PC-9 (cell line): ENCODE measurements at regions not wholly inside any gene's neighbourhood (a gene's known extent, or its start where the extent isn't known, plus 50 kb on each side); places are given as distances from the start of the nearest gene placed in this dataset.

Experiments used
- EZH2 ChIP-seq: fragments of 200-600 bp; sonication (generic); IDR thresholded peaks from 2 replicates; pipeline ENCODE4 v1.8.0; 2017; ENCODE audit warnings: antibody characterized with exemption, low read depth
- TF ChIP-seq, protein P1 (sequence below): fragments of 200-600 bp; sonication (generic); conservative IDR thresholded peaks from 2 replicates; pipeline ENCODE4 v1.6.1; 2017; ENCODE audit warnings: mixed run types, antibody characterized with exemption, mild to moderate bottlenecking, moderate library complexity

DNA sequence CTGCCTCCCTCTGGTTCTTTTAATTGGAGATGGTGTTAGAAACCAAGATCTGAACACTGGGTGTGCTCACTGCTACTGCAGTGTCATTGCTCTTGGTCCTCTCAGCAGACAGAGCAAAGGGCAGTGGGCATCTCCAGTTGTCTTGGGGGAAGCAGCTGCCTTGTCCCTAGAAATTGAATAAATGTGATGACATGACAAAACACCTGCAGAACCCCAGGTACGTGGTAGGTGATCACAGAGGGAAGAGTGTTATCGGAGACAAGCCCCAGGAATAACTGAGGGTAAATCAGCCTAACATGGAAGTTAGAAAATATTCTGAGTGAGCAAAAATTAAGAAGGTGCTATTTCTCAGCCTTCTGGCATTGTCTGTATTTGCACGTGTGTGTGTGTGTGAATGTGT lies 311.9 kb upstream of the HDAC4 start:
- TF ChIP-seq, protein P1, sequence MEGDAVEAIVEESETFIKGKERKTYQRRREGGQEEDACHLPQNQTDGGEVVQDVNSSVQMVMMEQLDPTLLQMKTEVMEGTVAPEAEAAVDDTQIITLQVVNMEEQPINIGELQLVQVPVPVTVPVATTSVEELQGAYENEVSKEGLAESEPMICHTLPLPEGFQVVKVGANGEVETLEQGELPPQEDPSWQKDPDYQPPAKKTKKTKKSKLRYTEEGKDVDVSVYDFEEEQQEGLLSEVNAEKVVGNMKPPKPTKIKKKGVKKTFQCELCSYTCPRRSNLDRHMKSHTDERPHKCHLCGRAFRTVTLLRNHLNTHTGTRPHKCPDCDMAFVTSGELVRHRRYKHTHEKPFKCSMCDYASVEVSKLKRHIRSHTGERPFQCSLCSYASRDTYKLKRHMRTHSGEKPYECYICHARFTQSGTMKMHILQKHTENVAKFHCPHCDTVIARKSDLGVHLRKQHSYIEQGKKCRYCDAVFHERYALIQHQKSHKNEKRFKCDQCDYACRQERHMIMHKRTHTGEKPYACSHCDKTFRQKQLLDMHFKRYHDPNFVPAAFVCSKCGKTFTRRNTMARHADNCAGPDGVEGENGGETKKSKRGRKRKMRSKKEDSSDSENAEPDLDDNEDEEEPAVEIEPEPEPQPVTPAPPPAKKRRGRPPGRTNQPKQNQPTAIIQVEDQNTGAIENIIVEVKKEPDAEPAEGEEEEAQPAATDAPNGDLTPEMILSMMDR, result no peak
- TF ChIP-seq EZH2, result no peak
